Body of pancreas (tissue), 4 donors: ENCODE measurements at regions not wholly inside any gene's neighbourhood (a gene's known extent, or its start where the extent isn't known, plus 50 kb on each side); places are given as distances from the start of the nearest gene placed in this dataset.

Experiments used
- ATAC-seq: fragments of 150-250 bp; one replicate; pipeline ENCODE4 v1.9.1; 2016
- DNase-seq, 4 donors: peaks; one replicate each; pipeline ENCODE4 v3.0.0-alpha.2; 2019
- H3K27ac ChIP-seq, 4 donors: fragments of 200-600 bp; sonication (generic); 1 replicate in 3 of 4; 2 replicates in 1 of 4; pipeline versions ENCODE4 v1.5.1 to v1.6.1; 2016 to 2019; ENCODE audit warnings: mild to moderate bottlenecking in 1 of 4, mixed read lengths in 1 of 4, moderate library complexity in 1 of 4
- H3K27me3 ChIP-seq, 2 donors: fragments of 200-600 bp; sonication (generic); one replicate each; pipeline ENCODE4 v1.6.0; 2016; ENCODE audit warnings: mild to moderate bottlenecking in 1 of 2
- H3K36me3 ChIP-seq, 2 donors: fragments of 200-600 bp; sonication (generic); replicated peaks in 1 of 2; 2 replicates each; pipeline ENCODE4 v1.5.1; 2016; ENCODE audit warnings: low read depth in 2 of 2; ENCODE audit not compliant: insufficient read depth in 1 of 2
- H3K4me1 ChIP-seq: fragments of 200-600 bp; sonication (generic); one replicate; pipeline ENCODE4 v1.6.0; 2016
- H3K4me3 ChIP-seq, 2 donors: fragments of 200-600 bp; sonication (generic); 1 replicate in 1 of 2; 2 replicates in 1 of 2; pipeline ENCODE4 v1.5.1; 2016 to 2019
- H3K9me3 ChIP-seq, 3 donors: fragments of 200-600 bp; sonication (generic); 1 replicate in 2 of 3; 2 replicates in 1 of 3; pipeline ENCODE4 v1.5.1; 2016
- CTCF ChIP-seq, 7 experiments: fragments of 450-650 bp in 4 of 7; fragments of 200-600 bp in 3 of 7; sonication (generic) in 3 of 7; IDR thresholded peaks; one replicate each; pipeline ENCODE4 v1.5.1; 2016 to 2019; ENCODE audit warnings: antibody characterized with exemption in 7 of 7
- POLR2A ChIP-seq, 3 donors: fragments of 450-650 bp; IDR thresholded peaks; one replicate each; pipeline ENCODE4 v1.6.1; 2016; ENCODE audit warnings: antibody characterized with exemption in 3 of 3, mild to moderate bottlenecking in 2 of 3
- WGBS, 2 donors: methylation state at CpG; one replicate each; pipeline ENCODE4 v1.1.5; 2017; 5-methylcytosine and 5-hydroxymethylcytosine counted together
- intact Hi-C: fragments of 100-400 bp; cut with DNase I; formaldehyde crosslinking; loops from one replicate; pipeline ENCODE4 v1.15.1; 2023

GRCh38 chr9:6133346-6134063 lies 82.1 kb upstream of the IL33 start:
- H3K9me3 ChIP-seq: no peaks in the 10 kb centered on the region
- intact Hi-C loops: no loop called here
- WGBS, 2 donors: 77 to 86% methylated on average over 5 of the region's 5 CpGs
- TF ChIP-seq CTCF (IDR thresholded peaks at IDR 0.05) (no peak), POLR2A (IDR thresholded peaks at IDR 0.05) (no peak)
- no peaks in the 10 kb centered on the region for H3K27me3 ChIP-seq
- H3K27ac ChIP-seq: no peak overlapping the region
- no peaks in the 10 kb centered on the region for H3K36me3 ChIP-seq
- ATAC-seq (no peak), DNase-seq (no peak)
- H3K4me3 ChIP-seq: no peak overlapping the region
- H3K4me1 ChIP-seq: no peaks in the 10 kb centered on the region

GRCh38 chr9:6132650-6133049 lies 83.0 kb upstream of the IL33 start:
- Histone ChIP-seq H3K27ac (no peak overlapping the region), H3K27me3 (no peaks in the 10 kb centered on the region), H3K36me3 (no peaks in the 10 kb centered on the region), H3K4me1 (no peaks in the 10 kb centered on the region), H3K9me3 (no peaks in the 10 kb centered on the region), H3K4me3 (no peak overlapping the region)
- intact Hi-C loops: no loop called here
- ATAC-seq (no peak), DNase-seq (no peak)
- WGBS, 2 donors: 62 to 71% methylated on average over 4 of the region's 4 CpGs
- TF ChIP-seq CTCF (IDR thresholded peaks at IDR 0.05): no peak
- no peak for TF ChIP-seq POLR2A (IDR thresholded peaks at IDR 0.05)

- ATAC-seq (no peak), DNase-seq (no peak)
- no peaks in the 10 kb centered on the region for H3K9me3 ChIP-seq
- no peak overlapping the region for H3K27ac ChIP-seq
- TF ChIP-seq CTCF (IDR thresholded peaks at IDR 0.05) (no peak), POLR2A (IDR thresholded peaks at IDR 0.05) (no peak)
- WGBS, 2 donors: 94 to 100% methylated on average over 2 of the region's 2 CpGs
- no peaks in the 10 kb centered on the region for H3K4me1 ChIP-seq
- H3K4me3 ChIP-seq: no peak overlapping the region
- intact Hi-C loops: no loop called here
- H3K27me3 ChIP-seq: no peaks in the 10 kb centered on the region
- H3K36me3 ChIP-seq: no peaks in the 10 kb centered on the region
These were observed 87.6 kb upstream of the IL33 start for GRCh38 chr9:6128030-6128429.

- ATAC-seq (no peak), DNase-seq (no peak)
- TF ChIP-seq CTCF (IDR thresholded peaks at IDR 0.05) (no peak), POLR2A (IDR thresholded peaks at IDR 0.05) (no peak)
- 85 to 95% methylated on average over 3 of the region's 3 CpGs for WGBS, 2 donors
- no peaks in the 10 kb centered on the region for H3K9me3 ChIP-seq
- intact Hi-C loops: no loop called here
- no peak overlapping the region for H3K27ac ChIP-seq
- H3K4me1 ChIP-seq: no peaks in the 10 kb centered on the region
- no peak overlapping the region for H3K4me3 ChIP-seq
- no peaks in the 10 kb centered on the region for H3K36me3 ChIP-seq
- no peaks in the 10 kb centered on the region for H3K27me3 ChIP-seq
These were observed 89.2 kb upstream of the IL33 start for GRCh38 chr9:6126377-6126776.

- Histone ChIP-seq H3K4me3 (no peak overlapping the region), H3K36me3 (no peaks in the 10 kb centered on the region), H3K27me3 (no peaks in the 10 kb centered on the region), H3K27ac (no peak overlapping the region), H3K9me3 (no peaks in the 10 kb centered on the region), H3K4me1 (no peaks in the 10 kb centered on the region)
- TF ChIP-seq CTCF (IDR thresholded peaks at IDR 0.05): no peak
- no peak for TF ChIP-seq POLR2A (IDR thresholded peaks at IDR 0.05)
- DNase-seq: no peak
- 43% methylated on average over 3 of the region's 3 CpGs for WGBS, 2 donors
- intact Hi-C loops: no loop called here
- ATAC-seq: no peak
These were observed 92.2 kb upstream of the IL33 start for GRCh38 chr9:6123416-6123815.
